ENCODE measurements at regions not wholly inside any gene's neighbourhood (a gene's known extent, or its start where the extent isn't known, plus 50 kb on each side); places are given as distances from the start of the nearest gene placed in this dataset.
A peak's percentile ranks its signal among the peaks of the same experiment; 100 is the strongest.
"Not testable (repeated sequence)": the region's sequence is repeated elsewhere in the genome, so short reads cannot be mapped to it uniquely, and the experiment has no call there.

DNA sequence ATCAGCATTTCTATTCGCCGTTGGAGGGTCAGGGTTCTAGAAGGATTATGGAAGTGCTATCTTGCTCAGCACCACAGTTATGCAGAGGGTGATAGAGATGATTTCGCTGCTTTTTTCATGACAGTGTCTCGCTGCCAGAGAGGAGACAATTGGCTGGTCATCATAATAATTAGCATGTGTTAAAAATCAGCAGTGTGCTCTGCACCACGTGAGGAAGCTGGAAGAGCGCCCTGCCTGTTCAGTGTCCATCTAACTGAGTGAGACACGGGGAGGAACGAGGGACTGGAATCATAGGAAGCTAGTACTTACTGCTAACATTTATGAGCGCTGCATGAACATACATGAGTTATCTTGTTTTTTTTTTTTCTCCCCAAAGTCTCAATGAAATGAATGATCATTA is 116.2 kb upstream of the PLAAT1 start:
- DNase-seq (ENCODE audit: low read depth), result no peak

DNA sequence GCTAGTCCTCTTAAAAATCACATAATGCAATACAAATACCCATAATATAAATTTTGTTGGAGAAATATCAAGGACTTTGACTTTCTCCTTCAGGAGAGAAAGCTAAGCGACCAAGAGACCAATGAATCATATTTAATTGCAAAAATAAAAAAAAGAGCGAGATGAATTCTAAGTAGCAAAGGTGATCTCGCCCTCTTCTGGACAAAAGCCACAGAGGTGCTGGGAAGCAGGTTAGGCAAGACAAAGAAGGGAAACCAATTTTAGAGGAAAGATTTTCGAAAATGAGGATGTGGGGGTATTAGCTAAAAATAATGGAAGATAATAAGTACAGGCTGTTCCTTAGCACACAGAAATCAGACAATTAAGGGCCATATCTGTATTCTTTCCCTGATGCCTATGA is 111.4 kb upstream of the PLAAT1 start:
- DNase-seq (ENCODE audit: low read depth), result no peak

DNA sequence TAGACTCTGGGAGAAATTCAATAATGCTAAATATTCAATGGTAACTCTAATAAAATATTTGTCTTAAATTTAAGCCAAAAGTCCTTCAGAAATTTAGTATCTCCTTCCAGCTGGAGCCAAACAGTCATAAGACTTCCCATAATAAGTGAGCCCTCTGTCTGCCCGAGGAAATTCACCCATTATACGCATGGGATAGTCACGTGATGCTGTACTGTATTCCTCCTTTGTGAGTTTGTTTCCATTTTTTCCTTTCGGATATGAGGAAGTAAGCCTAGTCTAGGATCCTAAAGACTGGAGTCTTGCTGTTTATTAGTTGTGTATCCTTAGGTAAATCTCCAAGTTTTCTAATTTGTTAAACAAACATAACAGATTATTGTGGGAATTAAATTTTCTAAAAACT is 110.4 kb upstream of the PLAAT1 start:
- no peak for DNase-seq (ENCODE audit: low read depth)

DNA sequence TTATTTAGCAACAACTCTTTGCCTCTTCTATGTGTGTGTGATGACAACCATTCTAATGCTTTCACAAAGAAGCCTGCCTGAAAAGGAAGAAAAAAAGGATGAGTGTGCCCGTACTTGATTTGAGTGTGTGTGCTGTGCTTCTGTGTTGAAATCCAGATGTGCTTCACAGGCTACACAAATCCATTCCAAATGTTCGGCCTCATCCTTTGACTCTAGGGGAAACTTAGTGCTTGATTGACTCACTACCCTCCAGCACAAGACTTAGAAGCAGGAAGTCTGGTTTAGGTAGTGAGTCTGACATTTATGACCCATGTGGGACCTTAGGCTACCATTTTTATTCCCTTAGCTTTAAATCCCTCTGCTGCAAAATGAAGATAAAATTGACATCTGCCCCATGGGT is 108.8 kb upstream of the PLAAT1 start:
- DNase-seq (ENCODE audit: low read depth), result no peak

DNA sequence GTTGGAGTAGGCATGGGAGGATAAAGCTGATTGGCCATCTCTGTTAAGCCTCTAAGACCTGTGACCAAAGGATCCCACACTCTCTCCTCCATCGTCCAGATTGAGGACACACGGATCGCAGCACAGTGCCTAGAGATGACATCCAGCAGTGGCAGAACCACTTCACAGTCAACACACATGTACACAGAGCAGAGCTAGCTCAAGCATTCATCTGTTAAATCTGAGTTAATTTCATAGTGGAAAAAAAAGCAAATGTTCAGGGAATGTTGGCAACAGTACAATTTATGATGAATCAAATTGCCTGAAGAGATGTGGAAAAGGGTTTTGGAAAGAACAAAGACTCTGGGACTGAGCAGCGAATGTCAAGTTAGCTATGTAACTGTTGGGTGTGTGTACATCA is 108.1 kb upstream of the PLAAT1 start:
- DNase-seq (ENCODE audit: low read depth), result no peak

DNA sequence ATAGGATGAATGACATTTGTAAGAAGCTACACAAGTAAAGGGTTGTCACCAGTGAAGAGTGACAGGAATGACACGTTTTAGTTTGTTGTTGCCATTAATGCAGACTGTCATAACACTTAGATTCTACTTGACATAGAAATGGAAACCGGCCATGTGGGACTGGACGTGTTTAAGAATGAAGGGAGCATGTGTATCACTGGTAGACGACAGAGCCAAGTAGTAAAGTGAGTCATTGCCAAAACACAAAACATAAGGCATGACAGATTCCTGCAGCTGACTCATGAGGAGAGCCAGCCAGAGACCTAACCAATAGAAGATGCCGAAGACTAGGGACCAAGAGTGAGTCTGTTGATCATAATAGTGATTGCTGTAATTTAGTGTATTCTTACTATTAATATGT is 106.2 kb upstream of the PLAAT1 start:
- no peak for DNase-seq (ENCODE audit: low read depth)

DNA sequence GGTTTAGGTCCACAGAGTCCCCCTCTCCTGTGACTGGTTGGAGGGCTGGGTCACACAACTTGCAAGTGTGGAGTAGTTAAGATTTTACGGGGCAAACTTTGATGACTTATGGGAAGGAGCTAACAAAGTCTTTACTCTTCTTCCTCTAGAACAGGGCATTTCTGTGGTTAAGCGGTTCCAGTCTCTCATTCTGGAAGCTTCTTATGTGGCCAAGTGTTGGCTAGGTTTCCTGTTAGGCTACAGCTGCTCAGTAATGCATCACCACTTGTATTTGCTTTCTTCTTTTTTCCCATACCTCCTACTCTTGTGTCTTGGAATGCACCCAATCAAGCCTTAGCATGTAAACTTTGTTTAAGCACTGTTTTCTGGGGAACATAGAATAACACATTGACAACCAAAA is 100.6 kb upstream of the PLAAT1 start:
- no peak for DNase-seq (ENCODE audit: low read depth)

DNA sequence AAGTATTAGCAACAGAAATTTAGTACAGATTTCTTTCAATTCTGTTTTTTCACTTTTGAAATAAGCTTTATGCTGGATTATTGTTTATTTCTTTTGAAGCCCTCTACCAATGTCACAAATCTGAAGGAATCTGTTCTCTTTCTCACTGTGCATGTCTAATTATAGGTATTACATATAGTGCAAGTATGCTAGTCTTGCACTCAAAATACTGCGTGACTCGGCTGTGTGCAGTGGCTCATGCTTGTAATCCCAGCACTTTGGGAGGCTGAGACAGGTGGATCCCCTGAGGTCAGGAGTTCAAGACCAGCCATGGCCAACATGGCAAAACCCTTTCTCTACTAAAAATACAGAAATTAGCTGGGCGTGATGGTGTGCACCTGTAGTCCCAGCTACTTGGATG is 95.8 kb upstream of the PLAAT1 start:
- no peak for DNase-seq (ENCODE audit: low read depth)

DNA sequence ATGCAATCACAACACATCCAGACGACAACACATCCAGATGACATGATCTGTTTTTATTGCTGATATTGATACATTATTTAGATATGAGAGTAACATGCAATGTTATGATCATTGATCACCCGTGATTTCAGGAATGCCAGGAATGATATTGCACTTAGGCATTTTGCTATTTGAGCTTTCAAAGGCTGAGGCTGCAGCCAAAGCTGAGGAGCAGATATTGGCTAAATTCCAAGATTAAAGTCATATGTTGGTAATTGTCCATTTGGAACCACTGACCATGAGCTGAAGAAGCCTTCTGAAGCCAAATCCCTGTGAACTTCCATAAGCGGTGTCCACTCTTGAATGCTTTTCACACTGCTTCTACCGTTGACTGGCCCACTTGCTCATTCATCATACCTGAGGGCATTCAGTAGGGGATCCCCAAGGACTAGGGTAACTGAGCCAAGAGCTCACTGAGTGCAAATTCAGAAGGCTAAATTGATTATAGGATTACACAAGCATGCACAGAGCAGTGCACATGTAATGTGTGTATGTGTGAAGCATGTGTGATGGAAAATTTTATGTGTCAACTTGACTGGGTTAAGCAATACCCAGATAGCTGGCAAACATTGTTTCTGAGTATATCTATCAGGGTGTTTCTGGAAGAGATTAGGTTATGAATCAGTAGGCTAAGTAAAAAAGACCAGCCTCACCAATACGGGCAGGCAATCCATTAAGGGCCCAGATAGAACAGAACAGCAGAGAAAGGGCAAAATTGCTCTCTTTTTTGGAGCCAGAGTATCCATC is 92.1 kb upstream of the PLAAT1 start:
- no peak for DNase-seq (ENCODE audit: low read depth)

DNA sequence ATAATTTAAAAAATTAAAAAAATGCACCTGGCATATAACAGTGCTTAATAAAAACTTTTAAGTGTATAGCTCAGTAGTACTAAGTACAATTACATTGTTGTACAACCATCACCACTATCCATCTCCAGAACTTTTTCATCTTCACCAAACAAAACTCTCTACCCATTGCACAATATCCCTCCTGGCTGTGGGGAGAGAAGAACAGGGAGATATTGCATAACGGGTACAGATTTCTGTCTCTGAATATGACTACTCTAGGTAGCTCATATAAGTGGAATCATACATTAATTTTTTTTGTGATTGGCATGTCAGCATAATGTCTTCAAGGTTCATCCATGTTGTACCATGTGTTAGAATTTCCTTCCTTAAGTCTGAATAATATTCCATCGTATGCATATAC is 91.0 kb upstream of the PLAAT1 start:
- no peak for DNase-seq (ENCODE audit: low read depth)

DNA sequence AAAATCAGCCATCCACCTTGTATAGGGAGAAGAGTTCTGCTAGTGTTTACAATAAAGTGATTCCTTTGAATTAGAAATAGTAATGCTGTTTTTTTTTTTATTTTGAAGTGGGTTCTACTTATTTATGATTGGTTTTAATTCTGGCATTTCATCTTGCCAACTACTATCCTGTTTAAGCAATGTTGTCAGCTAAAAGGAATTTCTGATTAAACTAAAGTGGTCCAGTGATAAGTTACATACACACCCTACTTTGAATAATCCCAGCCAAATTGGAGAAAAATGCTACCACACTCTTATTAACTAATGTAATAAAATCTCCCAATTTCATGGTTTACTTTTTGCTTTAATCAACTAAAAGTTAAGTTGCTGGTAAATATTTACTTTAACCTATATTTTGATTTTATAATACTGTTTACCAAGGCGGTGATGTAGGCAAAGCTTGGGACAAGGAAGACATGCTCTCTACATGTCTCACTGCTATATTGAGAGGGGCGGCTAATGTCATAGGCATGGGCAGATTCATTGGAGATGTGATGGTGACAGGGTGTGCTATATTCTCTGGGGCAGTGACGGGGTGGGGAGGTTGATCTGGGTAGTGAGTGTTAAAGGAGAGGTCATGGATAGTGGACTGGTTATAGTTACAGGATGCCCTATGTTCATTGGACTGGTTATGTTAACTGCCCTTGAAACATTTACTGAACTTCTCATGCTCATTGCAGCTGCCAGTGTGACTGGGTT is 85.8 kb upstream of the PLAAT1 start:
- DNase-seq (ENCODE audit: low read depth), result not testable (repeated sequence)

DNA sequence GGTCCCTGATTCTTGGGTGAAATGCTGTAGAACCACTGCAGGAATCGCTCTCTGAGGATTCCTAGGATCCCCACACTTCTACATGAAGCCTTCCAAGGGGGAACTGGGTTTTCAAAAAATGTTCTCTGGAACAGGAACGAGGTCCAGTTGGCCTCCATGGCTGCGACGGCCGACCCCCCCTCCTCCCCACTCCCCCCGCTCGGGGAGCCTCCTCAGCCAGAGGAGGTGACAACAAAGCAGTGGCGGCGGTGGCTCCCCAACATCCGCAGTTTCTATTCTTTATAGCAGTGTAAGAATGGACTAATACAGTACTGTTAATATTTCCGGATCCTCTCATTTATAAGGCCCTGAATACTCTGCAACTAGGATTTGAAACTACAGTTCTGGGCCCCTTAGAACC is 84.0 kb upstream of the PLAAT1 start:
- DNase-seq (ENCODE audit: low read depth), result no peak

DNA sequence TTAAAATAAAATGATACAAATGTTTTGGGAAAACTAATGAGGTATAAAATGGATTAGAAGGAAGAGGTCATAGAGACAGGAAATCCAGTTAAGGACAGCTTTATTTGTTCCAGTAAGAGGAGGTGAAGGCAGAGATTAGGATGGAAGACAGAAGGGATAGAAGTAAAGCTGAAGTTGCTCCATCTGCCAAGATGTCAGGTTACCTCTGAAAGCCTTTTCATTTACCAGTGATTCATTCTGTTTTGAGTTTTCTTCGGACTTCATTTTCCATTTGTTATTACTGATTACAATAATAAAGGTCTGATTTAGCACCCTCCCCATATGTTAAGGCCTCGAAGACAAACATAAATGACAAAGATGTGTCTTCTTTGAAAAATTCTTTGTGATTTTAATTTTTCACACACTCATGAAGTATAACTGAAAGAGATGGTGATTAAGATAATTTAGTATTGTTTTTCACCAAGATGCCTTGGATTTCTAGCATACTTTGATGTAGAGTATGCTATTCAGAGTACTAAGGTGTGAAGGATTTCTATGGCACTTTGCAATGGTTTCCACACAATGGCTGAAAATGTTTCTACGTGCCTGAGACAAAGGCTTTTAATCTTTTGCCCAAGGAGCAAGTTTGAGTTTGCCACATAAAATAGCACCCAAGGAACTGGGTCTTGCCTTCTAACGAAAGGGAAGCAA is 75.4 kb upstream of the PLAAT1 start:
- no peak for DNase-seq (ENCODE audit: low read depth)

DNA sequence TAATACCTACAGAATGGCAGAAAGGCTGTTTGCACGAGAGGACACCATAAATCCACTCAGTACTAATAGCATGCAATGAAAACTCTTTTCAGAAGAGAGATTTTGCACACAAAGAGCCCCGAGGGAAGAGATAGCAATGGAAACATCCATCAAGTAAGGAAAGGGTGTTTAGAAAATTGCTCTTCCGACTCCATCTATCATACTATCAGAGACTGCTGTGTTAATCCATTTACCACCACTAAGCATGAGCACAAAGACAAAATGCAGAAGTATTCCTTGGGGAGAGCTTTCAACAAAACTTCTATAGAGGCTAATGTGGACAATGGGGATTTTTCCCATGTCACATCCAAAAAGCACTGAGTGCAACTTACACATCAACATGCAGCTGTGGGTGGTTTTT is 72.1 kb upstream of the PLAAT1 start:
- no peak for DNase-seq (ENCODE audit: low read depth)

DNA sequence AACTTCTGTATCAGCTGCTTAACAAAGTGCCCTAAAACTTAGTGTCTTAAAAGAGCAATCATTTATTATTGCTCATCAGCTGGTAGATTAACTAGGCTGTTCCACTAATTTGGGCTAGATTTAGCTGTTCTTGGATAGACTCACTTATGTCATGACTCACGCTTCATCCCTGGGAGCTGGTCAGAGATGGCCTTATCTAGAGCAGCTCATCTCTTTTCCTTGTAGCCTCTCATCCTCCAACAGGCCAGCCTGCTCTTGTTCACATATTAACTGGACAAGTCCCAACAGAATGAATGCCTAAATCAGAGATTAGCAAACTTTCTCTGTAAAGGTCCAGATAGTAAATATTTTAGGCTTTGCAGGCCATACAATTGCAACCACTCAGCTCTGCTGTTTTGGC is 66.9 kb upstream of the PLAAT1 start:
- DNase-seq (ENCODE audit: low read depth), result no peak

DNA sequence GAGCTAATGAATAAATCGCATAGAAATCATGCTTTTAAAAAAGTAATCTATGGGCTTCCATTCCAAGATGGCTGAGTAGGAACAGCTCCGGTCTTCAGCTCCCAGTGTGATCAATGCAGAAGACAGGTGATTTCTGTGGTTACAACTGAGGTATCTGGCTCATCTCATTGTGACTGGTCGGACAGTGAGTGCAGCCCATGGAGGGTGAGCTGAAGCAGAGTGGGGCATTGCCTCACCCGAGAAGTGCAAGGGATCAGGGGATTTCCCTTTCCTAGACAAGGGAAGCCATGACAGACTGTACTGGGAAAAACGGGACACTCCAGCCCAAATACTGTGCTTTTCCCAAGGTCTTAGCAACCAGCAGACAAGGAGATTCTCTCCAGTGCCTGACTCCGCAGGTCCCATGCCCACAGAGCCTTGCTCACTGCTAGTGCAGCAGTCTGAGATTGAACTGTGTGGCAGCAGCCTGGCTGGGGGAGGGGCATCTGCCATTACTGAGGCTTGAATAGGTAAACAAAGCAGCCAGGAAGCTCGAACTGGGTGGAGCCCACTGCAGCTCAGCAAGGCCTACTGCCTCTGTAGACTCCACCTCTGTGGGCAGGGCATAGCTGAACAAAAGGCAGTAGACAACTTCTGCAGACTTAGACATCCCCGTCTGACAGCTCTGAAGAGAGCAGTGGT is 61.5 kb upstream of the PLAAT1 start:
- DNase-seq (ENCODE audit: low read depth), result not testable (repeated sequence)

DNA sequence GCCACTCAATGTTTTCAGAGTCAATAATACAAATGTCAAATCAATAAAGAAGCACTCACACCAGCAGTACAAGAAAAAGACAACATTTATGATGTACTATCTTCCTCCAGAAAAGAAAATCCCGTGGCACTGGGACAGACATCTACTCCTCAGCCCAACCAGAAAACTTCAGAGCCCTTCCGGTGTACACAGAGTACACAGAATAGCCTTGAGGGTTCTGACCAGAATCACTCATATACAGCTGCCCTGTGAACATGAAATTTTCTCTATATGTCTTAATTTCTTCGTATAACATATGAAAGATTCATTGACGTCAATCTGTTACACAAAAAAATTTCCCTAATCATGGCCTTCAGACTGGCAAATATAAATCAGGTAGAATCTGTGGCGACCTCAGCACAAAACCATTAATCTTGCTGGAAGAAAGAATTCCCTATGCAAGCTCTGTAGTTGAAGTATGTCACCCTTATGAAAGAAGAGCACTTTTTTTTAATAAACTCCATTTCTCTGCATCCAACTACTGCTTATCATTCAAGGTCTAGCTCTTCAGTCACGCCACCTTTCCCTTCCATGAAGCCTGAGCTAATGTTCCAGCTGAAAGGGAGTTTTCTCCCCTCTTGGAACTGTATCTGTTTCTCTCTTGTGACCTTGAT is 53.8 kb upstream of the PLAAT1 start:
- no peak for DNase-seq (ENCODE audit: low read depth)

DNA sequence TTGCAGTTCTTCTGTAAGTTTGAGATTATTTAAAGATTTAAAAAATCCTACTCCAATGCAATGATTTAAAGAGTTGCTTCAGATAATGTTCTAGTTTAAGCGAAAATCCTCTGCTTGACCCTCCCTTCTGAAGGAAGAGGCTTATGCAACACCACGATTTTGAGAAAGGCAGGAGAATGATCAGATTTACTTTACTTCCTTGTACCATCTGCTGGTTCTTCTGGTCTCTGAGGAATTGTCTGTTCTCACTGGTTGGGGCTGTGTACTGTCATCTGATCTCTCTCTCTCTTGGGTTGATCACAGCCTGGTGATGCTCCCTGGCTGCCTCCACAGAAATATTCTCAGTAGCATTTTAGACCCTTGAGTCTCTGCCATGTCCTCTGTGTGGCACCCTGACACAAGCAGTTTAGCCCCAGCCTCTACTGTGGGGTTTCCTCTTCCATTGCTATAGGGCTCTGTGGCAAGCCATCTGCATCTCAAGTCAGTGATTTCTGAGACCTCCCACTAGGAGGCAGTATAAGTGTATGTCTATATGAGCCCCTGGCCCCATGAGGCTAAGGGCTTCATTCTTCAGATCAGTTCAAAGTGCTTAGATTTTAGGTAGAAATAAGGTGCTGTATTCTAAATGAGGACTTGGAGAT is 50.8 kb upstream of the PLAAT1 start:
- peak; percentile 7 for DNase-seq (ENCODE audit: low read depth)
